CD4-positive, alpha-beta T cell treated with Interleukin-4 for 4 hours (primary cell): ENCODE measurements at regions not wholly inside any gene's neighbourhood (a gene's known extent, or its start where the extent isn't known, plus 50 kb on each side); places are given as distances from the start of the nearest gene placed in this dataset.

Experiments
- DNase-seq: peaks from one replicate; pipeline ENCODE4 v3.0.0-alpha.2; 2020

DNA sequence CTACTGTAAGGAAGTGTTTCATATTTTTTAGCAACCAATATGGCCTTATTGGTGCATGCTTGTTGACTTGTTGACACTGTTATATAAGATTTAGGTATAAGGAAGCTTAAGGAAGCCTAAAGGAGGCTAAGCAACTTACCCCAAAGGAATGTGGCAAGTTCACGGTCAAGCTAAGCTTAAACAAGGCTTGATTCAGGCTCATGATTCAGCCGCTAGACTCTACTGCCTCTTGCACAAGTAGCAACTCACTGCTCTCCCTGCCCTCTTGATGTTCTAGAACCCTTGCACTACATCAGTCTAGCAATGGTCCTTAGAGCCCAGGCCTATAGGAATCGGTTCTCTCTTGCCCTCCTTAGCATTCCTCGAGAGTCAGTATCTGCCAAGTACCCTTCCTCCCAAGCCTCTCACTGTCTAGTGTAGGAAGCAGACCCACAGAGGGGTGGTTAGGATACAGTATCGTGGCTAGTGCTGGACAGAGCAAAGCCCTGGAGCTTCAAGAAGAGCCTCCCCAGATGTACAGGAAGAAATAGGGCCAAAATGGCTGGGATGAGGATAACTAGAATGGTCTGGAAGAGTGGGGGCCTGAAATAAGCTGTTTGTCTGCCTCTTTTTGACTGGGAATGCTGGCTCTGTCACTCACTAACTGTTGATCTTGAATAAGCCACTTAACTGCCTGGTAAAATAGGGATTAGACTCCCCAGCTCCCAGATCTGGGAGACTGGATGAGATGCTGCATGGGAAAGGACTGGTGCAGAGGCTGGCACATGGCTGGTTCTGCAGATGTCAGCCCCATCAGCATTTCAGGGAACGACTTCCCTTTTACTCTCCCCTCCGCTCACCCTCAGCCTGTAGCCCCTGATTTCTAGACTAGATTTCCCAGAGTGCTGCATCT is 122.2 kb downstream of the NAV1 start:
- DNase-seq = no peak

DNA sequence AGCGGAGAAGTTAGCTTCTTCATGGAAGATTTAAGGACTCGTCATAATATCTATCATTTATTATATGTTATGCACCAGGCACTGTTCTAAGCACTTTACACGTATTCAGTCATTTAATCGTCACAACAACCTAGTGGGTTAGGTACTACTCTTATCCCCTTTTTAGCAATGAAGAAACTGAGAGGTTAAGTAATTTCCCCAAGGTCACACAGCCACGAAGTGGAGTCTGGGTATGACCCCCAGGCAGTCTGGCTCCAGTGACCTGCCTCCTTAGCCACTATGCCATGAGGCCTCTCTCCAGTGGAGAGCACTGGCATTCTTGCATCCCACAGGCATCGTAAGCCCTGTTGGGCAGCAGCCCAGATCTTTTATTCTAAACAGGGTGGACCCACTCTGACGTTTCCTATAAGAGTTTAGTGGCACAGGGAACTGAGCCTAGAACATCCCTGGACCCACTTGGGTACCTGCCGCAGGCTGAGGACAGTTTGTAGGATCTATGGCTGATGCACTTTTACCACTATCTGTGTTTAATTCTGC is 123.0 kb downstream of the NAV1 start:
- no peak for DNase-seq

DNA sequence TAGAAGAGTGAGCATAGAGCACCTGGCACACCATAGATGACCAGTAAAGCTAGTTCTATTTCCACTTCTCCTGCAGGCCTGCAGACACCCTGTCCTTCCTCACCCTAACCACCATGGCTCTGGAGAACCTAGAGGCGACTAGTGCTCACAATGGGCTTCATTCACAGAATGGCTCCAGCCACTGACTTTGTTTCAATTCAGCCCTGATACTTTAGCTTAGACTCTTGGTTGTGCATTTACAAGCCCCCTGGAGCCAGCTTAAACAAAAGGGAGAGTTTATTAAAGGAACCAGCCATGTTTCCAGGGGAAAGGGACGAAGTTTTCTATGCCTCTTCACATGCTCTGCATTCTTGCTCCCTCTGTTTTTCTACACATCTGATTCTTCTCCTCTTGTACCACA is 123.7 kb downstream of the NAV1 start:
- no peak for DNase-seq

DNA sequence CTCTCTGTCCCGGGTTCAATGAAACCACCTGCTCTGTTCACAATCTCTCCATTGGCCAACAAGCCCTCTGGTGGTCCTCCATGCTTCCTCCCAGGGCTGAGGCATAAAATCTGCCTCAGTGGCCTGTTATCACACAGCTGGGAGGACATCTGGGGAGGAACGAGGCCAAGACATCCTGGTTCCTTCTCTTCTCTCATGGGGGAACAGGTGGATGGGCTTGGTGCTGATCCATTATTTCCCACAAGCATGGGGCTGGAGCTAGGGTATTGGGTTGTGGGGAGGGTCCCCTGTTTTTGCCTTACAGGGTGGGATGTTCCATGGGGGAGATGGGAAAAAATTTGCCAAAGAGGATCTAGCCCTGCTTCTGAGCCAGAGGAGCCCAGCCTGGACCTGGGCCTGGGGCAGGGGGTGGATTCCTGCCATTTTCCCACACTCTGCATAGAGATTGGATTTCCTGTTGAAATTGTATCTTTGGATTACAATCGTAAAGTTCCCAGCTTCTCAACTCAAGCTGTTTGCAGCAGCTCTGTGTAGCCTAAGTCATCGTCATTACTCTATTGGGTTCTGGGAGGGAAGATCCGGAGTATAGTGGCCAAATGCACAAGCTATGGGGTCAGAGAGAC is 124.7 kb downstream of the NAV1 start:
- no peak for DNase-seq

DNA sequence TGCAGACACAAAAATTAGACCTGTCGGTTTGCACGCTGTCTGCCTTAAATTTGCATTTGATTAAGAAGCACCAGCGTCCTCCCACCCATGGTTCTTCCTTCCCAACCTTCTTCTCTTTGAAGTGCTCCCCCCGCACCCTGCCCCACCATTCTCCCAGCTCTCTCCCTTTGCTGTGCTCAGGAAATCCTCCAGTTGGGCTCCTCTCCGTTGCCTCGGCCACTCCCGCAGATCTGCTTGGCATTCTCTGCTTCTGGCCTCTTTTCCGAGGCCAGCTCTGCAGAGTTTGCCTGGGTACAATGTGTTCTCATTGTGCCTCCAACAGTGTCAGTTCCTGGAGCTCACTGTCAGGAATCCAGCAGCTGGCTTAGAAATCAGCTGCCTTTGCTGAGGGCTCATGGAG is 126.1 kb downstream of the NAV1 start:
- no peak for DNase-seq

DNA sequence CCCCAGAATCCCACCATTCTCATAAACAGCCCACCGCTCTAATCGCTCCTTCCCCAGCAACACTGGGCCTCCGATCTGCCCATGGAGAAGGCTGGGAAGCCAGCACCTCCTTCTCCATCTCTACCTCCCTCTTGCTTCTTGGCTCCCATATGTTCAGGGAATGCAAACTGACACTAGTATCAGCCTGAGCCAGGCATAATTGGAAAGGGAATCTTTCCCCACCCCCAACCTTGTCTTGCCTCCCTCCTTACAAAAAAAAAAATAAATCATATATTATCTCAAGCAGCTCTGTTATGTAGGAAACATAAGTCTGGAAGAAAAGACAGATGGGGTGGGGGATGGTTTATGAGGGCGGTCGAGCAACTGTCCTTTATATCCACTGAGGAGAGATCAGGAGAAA is 127.2 kb downstream of the NAV1 start:
- DNase-seq = no peak

DNA sequence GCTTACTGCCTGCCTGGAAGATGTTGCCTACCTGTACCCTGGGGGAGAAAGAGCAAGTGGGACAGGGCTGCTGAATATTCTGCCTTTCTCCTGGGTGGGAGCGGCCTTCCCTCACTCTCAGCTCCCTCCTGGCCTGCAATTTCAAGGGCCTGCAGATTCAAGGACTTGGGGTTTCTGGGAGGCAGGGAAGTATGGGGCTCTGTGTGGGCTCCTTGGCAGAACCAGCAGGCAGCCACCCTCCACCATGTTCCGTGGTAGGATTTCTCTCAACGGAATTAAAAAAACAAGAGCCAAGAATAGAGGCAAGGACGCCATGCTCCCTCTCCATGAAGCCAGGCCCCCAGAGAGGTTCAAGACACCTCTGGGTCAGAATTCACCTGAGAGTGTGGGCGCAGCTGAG is 127.7 kb downstream of the NAV1 start:
- DNase-seq = no peak

DNA sequence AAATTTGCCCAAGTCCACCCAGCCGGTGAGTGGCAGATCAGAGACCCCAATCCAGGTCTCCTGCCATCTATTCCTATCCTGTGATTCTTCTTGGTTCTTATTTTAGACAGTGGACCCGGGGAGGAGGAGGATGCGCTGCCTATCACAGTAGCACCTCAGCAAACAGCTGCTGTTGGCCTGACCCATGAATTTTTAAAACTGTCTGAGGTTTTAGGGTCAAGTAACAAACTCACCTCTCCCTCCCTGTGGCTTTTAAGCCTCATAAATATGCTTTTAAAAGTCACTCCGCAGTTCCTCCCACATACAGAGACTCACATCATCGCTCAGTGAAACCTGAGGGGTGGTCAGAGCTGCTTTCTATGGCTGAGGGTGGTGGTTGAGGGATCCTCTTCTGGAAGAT is 128.6 kb downstream of the NAV1 start:
- no peak for DNase-seq

DNA sequence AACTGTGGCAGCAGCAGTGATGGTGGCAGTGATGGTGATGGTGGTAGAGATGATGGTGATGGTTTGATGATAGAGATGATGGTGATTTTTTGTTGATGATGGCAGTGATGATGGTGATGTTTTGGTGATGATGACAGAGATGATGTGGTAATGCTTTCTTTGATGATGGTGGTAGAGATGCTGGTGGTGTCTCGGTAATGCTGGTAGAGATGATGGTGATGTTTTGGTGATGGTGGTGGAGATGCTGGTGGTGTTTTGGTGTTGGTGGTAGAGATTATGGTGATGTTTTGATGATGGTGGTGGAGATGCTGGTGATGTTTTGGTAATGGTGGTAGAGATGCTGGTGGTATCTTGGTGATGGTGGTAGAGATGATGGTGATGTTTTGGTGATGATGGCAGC is 131.6 kb downstream of the NAV1 start:
- no peak for DNase-seq

DNA sequence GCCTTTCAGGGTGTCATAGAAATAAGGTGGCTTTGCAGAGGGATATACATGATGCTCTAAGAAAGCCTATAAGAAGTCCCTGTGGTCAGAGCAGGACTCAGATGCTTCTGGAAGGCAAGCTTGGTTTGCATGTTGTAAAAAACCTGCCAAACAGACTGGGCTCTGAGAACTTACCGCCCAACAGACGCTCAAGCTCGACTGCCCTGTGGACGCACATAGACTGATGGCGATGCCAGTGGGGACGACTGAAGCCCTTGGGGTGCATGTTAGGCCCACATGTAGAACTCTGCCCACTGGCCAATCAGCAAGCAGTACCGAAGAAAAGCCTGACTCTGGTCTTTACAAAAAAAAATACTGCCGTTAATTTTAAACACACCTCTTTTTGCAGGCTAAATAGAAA is 133.8 kb downstream of the NAV1 start:
- no peak for DNase-seq

DNA sequence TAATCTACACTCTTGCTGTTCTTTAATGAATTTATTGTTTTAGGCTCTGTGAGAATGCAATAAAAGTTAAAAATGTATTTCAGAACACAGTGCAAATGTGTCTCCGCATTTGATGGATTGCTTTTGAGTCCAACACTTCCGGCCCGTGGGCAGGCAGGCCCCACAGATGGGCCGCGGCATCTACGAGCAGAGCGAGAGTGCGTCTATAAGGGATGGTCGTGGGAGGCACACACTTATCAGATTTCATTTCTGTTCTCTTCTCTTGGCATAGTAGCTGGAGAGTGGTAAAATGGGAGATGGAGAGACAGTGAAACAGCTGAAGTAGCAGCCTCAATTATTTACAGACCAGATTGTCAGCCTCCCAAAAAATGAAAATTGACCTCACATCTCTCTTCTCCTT is 134.2 kb downstream of the NAV1 start:
- DNase-seq = no peak

DNA sequence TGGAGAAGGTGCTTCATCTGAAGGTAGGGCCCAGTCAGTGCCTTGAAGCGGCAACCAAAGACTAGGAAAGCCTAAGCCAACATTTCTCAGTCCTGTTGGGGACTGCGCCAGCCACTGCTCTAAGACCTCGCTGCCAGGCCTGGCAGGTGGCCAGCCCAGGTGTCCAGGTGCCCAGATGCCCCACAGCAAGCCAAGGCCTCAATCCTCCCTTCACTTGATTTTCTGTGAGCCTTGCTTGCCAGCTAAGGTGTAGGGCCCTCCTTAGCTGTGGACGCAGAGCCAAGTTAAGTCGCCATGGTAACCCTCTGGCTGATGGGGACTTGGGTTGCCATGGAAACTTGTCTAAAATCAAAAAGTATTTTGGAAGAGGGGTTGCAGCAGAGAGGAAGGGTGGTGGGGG is 135.0 kb downstream of the NAV1 start:
- DNase-seq = no peak

DNA sequence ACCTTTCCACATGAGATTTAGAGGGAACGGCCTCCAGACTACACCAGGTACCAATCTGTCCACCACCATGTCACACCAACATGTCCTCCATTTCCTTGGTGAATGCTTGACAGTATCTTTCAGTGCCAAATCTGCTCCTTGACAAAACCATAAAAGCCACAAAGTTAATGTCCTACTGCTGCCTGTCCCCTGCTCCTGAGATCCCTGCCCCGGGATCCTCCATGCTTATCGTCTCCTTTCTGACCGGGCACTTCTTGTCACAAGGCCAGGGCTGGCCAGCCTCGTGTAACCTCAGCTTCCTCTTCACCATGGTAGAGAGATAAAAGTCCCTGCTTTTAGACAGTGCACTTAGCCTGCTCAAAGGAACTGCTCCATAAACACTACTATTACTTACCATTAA is 136.2 kb downstream of the NAV1 start:
- DNase-seq = no peak

DNA sequence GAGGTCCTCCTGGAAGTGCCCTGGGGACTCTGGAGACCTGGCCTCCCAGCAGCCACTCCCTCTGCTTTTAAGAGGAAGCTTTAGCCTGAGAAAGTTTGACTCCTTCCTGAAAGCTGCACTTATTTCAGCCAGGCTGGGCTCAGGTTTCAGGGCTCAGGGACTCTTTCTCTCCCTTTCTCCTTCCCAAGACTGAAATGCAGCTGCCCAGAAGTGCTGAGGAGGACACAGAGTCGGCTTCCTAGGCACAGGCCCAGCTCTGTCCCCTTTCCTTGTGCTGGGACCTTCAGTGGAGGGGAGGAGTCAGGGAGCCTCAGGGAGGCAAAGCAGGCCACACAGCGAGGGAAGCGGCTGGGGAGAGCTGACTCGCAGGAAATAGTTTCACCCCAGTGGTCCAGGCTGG is 137.3 kb downstream of the NAV1 start:
- no peak for DNase-seq

DNA sequence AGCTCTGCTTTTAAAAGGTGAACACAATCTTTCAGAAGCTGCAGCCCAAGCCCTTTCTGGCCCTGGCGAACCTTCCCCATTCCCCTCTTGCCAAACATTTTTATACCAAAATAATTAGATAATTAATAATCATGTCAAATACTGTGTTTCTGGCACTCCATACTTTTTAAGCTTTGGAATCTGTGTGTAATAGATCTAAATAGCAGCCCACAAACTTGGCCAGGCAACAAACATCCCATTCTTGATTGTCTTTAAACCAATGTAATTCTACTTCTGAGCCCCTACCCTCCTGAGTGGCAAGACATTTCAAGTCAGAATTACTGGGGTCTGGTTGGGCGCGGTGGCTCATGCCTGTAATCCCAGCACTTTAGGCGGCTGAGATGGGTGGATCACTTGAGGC is 137.7 kb downstream of the NAV1 start:
- DNase-seq = no peak

DNA sequence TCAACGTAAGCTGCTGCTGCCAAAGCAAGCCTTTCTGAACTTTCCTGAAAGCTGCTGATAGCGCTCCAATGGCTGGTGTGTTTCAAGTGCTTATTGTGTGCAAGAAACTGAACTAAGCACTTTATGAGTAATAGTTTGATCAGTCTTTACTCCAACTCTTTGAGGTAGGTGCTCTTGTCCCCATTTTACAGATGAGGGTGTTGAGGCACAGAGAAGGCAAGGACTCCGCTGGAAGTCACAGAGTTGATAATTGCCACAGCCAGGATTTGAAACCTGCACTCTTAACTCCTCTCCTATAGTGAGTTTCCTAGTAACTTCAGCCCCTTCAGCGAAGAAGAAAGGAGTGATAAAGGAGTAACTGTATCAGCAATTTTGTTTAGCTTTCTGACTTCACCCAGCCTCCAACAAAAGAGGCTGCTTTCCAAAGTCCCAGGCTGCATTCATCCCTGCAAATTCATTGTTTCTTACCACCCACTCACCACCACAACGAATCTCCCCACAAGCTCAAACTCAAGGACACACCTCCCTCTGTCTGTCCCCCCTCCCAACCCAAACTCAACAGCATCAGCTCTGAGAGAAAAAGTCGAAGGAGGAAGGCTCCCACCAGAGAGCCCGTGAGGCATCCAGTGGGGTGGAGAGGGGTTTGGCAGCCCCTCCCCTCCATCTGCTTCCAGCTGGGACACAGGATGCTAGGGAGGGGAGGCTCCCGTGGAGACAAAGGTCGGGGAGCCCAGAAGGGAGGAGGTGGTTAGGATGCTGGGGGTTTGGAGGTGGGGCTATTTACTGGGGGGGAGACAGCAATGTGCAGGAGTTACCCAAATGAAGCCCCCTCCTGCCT is 139.6 kb downstream of the NAV1 start:
- no peak for DNase-seq

DNA sequence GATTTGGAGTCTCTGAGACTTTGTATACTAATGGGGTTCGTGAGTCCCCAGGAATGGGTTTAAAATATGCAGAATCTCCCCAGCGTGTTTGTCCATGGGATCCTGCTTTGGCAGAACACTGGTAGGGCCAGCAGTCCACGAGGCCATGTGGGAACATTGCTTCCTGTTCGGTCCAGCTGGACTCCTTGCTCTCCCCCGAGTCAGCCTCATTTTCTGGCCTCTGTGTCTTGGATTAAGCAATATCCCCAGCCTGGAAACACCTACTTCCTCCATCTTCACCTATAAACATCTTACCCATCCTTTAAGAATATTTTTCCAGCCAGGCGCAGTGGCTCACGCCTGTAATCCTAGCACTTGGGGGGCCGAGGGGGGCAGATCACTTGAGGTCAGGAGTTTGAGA is 142.4 kb downstream of the NAV1 start:
- DNase-seq = no peak

DNA sequence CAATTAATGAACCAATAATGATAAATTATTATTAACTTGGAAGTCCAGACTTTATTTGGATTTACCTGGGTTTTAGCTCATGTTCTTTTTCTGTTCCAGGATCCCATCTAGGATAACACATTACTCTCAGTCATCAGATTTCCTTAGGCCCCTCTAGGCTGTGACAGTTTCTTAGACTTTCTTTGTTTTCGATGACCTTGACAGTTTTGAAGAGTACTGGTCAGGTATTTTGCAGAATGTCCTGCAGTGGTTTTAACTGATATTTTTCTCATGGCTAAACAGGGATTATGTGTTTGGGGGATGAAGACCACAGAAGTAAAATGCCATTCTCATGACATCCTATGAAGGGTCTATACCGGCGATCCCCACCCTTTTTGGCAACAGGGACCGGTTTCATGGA is 144.0 kb downstream of the NAV1 start:
- no peak for DNase-seq

DNA sequence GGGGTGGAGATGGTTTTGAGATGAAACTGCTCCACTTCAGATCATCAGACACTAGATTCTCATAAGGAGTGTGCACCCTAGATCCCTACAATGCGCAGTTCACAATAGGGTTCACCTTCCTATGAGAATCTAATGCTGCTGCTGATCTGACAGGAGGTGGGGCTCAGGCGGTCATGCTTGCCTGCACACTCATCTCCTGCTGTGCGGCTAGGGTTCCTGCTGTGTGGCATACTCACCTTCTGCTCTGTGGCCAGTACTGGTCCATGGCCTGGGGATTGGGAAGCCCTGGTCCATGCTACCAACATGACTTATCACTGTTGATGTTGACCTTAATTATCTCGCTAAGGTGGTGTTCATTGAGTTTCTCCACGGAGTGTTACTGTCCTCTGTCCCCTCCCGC is 144.5 kb downstream of the NAV1 start:
- DNase-seq = no peak

DNA sequence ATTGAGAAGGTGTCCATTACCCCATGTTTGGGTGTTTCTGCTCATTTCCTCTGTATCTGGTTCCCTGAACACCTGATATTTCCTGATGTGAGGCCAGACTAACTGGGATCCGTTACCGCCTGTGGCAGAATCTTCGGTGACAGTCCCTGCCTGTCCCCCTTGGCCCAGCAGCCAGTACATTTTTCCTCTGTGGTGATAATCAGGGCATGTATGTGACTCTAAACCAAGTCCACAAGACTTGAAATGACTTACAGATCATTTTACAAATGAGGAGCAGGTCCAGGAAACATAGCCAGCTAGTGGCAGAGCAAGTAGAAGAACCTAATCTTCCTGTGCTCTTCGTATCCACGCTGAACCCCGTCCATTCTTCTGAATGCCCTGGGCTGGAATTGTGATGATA is 143.5 kb upstream of the IPO9 start:
- DNase-seq = no peak

DNA sequence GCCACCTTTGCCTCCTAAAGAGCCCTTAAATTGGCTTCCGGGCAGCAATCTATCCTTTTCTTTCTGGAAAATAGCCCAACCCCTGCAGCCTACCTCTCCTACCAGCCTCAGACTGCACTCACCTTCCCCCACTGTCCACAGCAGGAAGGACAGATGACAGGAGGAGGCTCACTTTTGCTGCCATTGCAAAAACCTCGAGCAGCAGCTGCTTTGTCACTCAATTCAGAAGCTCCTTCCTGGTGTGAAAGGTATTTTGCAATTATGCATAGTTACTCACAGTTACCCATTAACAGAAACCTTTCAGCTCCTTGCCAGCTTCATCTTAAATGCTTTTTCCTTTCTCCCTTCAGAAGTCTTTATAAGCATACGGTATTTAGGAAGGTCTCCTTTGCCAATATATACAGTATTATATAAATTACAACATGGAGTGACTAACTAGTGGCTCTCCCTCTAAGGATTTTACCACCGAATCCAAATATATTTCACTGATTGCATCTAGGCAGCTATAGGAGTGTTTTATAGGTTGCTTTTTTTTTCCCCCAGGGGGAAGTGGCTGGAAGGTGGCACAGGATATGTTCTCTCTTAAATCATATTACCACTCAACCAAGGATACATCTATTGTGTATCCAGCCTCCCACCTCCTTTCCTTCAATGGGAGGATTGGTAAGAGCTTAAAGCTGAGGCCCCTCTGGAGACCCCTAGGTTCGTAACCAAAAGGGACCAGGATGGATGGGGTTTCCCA is 142.1 kb upstream of the IPO9 start:
- DNase-seq = no peak

DNA sequence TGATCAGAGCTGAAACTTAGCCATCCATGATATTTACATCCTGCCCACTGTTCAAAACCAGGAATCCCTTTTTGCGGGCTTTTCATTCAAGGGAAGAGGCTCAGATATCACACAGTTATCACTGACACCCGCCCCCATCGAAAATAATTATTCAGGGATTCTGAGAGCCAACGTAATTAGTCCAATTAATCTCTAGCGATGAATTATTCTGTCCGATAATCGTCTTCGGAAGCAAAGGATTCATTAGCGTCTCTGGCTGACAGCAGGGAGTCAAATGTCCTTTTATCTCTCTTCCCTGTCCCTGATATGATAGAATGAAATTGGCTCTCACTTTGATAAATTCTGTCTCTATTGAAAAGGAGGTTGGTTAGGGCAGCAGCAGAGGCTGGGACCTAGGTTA is 140.4 kb upstream of the IPO9 start:
- DNase-seq = no peak

DNA sequence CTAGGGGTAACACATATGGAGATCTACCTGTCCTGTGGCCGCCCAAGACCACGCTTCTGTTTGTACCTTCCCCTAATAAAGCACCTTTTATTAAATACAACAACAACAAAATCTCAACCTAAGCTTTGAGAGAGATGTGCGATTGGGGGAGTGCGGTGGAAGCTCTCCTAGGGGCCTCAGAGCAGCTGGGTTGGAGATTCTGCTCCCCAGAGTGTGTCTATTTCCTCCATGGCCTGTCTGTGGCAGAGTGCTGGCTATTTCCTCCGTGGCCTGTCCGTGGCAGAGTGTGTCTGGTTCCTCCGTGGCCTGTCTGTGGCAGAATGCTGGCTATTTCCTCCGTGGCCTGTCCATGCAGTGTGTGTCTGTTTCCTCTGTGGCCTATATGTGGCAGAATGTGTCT is 139.3 kb upstream of the IPO9 start:
- no peak for DNase-seq
